ENCODE measurements at regions not wholly inside any gene's neighbourhood (a gene's known extent, or its start where the extent isn't known, plus 50 kb on each side); places are given as distances from the start of the nearest gene placed in this dataset.

GRCh38 chr2:139721411-139721995 lies 941.3 kb upstream of the NXPH2 start:
- TF ChIP-seq CTCF (IDR thresholded peaks at IDR 0.05; ENCODE audit: borderline replicate concordance, extremely low read depth, low read length, poor library complexity, severe bottlenecking) (no peak), EZH2 (IDR thresholded peaks at IDR 0.05; ENCODE audit: borderline replicate concordance, low read depth, low read length, severe bottlenecking) (no peak)

Data from DND-41 (cell line).